ENCODE measurements at regions not wholly inside any gene's neighbourhood (a gene's known extent, or its start where the extent isn't known, plus 50 kb on each side); places are given as distances from the start of the nearest gene placed in this dataset.

- Mint-ChIP-seq H3K4me1 (ENCODE audit: low read depth, unreplicated experiment) (no peaks in the 10 kb centered on the region), H3K36me3 (ENCODE audit: unreplicated experiment) (no peaks in the 10 kb centered on the region), H3K27ac (ENCODE audit: unreplicated experiment) (no peak overlapping the region), H3K27me3 (ENCODE audit: unreplicated experiment) (no peaks in the 10 kb centered on the region), H3K9me3 (ENCODE audit: unreplicated experiment) (no peaks in the 10 kb centered on the region), H3K4me3 (ENCODE audit: unreplicated experiment) (no peak overlapping the region)
- DNase-seq = no peak
- TF ChIP-seq, protein P1, sequence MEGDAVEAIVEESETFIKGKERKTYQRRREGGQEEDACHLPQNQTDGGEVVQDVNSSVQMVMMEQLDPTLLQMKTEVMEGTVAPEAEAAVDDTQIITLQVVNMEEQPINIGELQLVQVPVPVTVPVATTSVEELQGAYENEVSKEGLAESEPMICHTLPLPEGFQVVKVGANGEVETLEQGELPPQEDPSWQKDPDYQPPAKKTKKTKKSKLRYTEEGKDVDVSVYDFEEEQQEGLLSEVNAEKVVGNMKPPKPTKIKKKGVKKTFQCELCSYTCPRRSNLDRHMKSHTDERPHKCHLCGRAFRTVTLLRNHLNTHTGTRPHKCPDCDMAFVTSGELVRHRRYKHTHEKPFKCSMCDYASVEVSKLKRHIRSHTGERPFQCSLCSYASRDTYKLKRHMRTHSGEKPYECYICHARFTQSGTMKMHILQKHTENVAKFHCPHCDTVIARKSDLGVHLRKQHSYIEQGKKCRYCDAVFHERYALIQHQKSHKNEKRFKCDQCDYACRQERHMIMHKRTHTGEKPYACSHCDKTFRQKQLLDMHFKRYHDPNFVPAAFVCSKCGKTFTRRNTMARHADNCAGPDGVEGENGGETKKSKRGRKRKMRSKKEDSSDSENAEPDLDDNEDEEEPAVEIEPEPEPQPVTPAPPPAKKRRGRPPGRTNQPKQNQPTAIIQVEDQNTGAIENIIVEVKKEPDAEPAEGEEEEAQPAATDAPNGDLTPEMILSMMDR (IDR thresholded peaks at IDR 0.05; ENCODE audit: partially characterized antibody, unreplicated experiment) = no peak
Measured at GRCh38 chr21:15149600-15150224, 84.9 kb upstream of the NRIP1 start.

GRCh38 chr21:15151385-15152103, 86.7 kb upstream of the NRIP1 start:
- H3K27me3 Mint-ChIP-seq (ENCODE audit: unreplicated experiment) = no peaks in the 10 kb centered on the region
- DNase-seq = no peak
- H3K4me3 Mint-ChIP-seq (ENCODE audit: unreplicated experiment) = no peak overlapping the region
- TF ChIP-seq, protein P1 (IDR thresholded peaks at IDR 0.05; ENCODE audit: partially characterized antibody, unreplicated experiment) = no peak
- H3K27ac Mint-ChIP-seq (ENCODE audit: unreplicated experiment) = no peak overlapping the region
- no peaks in the 10 kb centered on the region for H3K4me1 Mint-ChIP-seq (ENCODE audit: low read depth, unreplicated experiment)
- no peaks in the 10 kb centered on the region for H3K36me3 Mint-ChIP-seq (ENCODE audit: unreplicated experiment)
- H3K9me3 Mint-ChIP-seq (ENCODE audit: unreplicated experiment) = no peaks in the 10 kb centered on the region

GRCh38 chr21:15152591-15152990, 87.8 kb upstream of the NRIP1 start:
- Mint-ChIP-seq H3K9me3 (ENCODE audit: unreplicated experiment) (no peaks in the 10 kb centered on the region), H3K27ac (ENCODE audit: unreplicated experiment) (no peak overlapping the region), H3K4me3 (ENCODE audit: unreplicated experiment) (no peak overlapping the region), H3K36me3 (ENCODE audit: unreplicated experiment) (peaks cover 7% of the 10 kb centered on the region), H3K27me3 (ENCODE audit: unreplicated experiment) (peaks cover 2% of the 10 kb centered on the region), H3K4me1 (ENCODE audit: low read depth, unreplicated experiment) (no peaks in the 10 kb centered on the region)
- DNase-seq = no peak
- TF ChIP-seq, protein P1 (IDR thresholded peaks at IDR 0.05; ENCODE audit: partially characterized antibody, unreplicated experiment) = no peak

DNA sequence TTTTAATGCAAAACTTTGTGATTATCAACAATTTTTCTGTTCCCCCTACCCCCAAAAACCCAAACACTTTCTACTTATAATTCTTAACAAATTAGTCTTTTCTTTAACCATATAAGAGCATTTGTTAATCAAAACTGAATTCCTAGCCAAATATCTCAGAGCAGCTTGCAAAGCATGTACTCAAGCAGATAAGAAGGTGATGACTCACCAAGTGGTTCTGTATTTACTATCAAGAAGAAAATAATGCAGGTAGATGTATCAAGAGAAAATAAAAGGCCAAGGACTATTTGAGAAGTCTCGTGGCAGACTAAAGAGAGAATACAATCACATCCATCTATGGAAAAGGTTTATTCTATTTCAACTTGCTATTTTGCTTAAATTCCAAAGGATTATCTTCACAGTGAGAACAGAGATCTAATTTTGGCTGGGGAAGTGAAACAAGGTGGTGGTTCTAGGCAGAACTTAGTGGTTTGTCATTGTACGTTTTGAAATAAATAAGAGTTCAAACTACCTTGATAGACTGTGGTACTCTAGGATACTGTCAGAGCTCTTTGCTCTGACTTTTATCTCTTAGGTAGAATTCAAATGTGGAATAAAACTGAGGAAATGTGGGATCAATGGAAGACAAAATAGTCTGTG, 94.7 kb upstream of the NRIP1 start:
- Mint-ChIP-seq H3K4me3 (ENCODE audit: unreplicated experiment) (no peak overlapping the region), H3K4me1 (ENCODE audit: low read depth, unreplicated experiment) (no peaks in the 10 kb centered on the region), H3K36me3 (ENCODE audit: unreplicated experiment) (peaks cover 8% of the 10 kb centered on the region), H3K9me3 (ENCODE audit: unreplicated experiment) (no peaks in the 10 kb centered on the region), H3K27ac (ENCODE audit: unreplicated experiment) (no peak overlapping the region), H3K27me3 (ENCODE audit: unreplicated experiment) (peaks cover 2% of the 10 kb centered on the region)
- DNase-seq = no peak
- TF ChIP-seq, protein P1 (IDR thresholded peaks at IDR 0.05; ENCODE audit: partially characterized antibody, unreplicated experiment) = no peak

DNA sequence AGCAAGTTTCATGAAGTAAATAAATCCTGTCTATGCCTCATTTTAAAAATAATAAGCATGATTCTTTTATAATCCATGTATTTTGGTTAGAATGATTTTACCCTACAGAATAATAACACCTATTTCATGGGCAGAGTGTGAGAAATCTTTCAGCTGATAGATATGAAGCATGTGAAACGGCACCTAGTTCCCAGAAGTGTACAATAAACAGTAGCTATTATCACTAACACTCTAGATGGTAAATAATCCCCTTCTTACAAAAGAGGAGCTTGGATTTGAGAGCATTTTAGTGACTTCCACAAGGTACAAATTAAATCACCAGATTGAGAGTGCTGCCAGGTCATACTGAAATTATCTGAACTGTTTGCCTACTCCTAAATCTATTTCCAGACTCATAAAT, 95.3 kb upstream of the NRIP1 start:
- Mint-ChIP-seq H3K4me1 (ENCODE audit: low read depth, unreplicated experiment) (no peaks in the 10 kb centered on the region), H3K4me3 (ENCODE audit: unreplicated experiment) (no peak overlapping the region), H3K36me3 (ENCODE audit: unreplicated experiment) (peaks cover 8% of the 10 kb centered on the region), H3K27me3 (ENCODE audit: unreplicated experiment) (peaks cover 2% of the 10 kb centered on the region), H3K9me3 (ENCODE audit: unreplicated experiment) (no peaks in the 10 kb centered on the region), H3K27ac (ENCODE audit: unreplicated experiment) (no peak overlapping the region)
- no peak for DNase-seq
- TF ChIP-seq, protein P1 (IDR thresholded peaks at IDR 0.05; ENCODE audit: partially characterized antibody, unreplicated experiment) = no peak

Measured in glutamatergic neuron (in vitro differentiated cells).